NCI-H2107 (cell line): ENCODE measurements at regions not wholly inside any gene's neighbourhood (a gene's known extent, or its start where the extent isn't known, plus 50 kb on each side); places are given as distances from the start of the nearest gene placed in this dataset.

ENCODE experiments used
- DNase-seq: peaks from one replicate; lab custom pipeline; 2025; lab: John Stamatoyannopoulos, UW

DNA sequence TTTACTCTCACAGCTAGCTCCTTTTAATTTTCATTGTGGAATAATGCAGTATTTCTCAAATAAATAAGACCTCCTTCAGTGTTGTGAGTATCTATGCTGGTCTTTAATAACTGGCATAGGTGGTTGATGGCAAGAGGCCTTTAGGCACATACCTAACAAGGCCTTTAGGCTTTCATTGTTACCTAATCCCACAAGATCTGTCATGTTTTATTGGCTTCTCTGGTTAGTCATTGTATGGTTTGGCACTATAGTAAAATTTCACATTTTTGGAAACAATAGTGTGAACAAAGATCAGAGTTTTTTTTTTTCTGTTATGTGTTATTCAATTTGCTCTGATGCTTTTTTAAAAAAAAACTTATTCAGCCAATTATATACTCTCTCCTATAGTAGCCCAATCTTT lies 89.8 kb upstream of the NEUROD1 start:
- DNase-seq, result no peak

DNA sequence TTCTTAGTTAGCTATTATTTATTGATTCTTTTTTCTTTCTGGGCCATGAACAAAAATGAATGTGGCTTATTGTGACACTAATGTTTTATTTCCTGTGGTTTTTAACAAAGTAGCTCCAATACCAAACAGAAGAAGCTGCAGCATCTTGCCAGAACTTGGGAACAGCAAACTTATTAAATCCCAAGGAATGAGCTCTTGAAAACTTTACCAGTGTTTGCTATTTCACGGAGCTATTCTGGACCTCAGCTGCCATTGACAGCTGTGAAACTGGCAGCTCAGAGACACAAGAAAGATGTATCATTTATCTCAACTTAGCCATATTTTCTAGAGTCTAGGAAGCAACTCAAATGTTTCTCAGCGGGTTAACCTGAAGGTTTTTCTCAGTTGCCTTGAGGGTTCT lies 91.0 kb upstream of the NEUROD1 start:
- DNase-seq, result no peak

DNA sequence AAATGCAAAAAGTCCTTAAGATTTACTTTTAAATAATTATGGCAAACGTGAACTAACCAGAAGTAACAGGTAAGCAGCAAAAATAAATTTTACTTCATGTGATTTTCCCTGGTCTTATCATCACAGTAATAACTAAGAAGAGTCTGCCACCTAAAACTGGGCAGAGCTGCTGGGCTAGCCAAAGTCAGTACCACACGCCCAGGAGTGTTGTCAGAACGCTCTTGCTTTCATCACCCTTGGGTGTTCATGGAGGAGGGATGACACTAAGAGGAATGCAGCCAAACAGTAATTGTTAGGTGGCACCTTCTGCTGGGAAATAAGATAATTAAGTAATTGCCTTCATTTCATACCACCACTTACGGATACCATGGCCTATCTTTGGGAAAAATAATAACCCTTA lies 92.0 kb upstream of the NEUROD1 start:
- DNase-seq, result no peak

DNA sequence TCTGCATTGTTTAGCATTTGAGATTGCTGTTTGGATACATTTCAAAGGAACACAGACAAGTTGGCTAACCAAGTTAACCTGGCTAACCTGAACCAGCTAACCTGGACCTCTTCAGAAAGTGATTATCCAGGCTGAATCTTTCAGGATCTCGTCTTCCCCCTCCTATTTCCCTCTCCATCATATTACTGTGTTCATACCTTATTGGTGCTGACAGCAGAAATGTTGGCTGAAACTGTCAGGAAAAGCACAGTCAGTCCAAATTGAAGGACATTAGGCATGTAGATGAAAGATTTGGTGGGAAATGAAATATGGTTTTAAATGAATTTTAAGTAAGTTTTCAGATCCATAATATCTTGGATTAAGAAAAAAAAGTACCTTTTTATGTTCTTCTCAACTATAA lies 92.5 kb upstream of the NEUROD1 start:
- DNase-seq, result no peak

DNA sequence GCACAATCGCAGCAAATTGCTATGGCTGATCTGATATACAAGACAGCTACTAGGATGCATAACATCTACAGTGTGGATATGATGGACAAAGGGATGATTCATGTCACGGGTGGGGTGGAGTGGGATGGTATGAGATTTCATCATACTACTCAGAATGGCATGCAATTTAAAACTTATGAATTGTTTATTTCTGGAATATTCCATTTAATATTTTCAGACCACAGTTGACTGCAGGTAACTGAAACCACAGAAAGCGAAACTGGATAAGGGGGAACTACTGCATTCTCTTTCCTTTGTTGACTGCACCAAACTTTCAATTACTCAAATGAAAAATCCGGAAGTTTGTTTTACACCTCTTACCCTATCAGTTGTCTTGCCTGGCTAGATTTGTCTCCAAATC lies 94.4 kb upstream of the NEUROD1 start:
- no peak for DNase-seq

DNA sequence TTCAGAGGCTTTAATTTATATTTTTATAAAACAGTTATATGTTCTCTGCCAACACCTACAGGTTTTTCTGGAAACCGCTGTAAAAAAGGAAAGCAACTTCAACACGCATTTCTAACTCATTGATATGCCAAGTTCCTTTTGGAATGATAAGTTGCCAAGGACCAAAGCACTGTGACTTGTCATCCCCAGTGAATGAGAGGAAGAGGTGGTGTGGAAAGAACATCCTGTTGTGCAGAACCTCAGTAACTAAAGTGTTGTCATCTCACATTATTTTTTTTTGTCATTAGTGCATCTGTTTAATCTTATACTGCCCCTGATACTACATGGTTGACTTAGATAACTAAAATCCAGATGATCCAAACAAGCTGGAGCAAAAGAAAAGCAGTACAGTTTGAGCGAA lies 96.0 kb upstream of the NEUROD1 start:
- DNase-seq, result no peak

DNA sequence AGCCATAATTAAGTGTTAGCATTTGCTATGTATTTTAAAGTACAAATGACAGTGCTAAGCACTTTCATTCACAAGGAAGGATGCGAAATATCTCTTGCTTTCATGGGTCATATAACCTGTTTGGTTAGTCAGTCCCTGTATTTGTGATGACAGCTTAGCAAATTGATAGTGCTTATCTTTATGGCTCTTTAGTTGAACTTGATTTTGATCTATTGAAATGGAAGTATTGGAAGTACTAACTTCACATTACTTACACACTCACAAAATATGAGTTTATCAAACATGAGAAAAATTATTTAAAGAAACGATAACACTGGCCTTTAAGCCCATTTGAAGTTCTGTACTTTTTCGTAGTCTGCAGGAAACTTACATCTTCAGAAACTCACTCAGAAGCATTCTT lies 97.4 kb upstream of the NEUROD1 start:
- no peak for DNase-seq

DNA sequence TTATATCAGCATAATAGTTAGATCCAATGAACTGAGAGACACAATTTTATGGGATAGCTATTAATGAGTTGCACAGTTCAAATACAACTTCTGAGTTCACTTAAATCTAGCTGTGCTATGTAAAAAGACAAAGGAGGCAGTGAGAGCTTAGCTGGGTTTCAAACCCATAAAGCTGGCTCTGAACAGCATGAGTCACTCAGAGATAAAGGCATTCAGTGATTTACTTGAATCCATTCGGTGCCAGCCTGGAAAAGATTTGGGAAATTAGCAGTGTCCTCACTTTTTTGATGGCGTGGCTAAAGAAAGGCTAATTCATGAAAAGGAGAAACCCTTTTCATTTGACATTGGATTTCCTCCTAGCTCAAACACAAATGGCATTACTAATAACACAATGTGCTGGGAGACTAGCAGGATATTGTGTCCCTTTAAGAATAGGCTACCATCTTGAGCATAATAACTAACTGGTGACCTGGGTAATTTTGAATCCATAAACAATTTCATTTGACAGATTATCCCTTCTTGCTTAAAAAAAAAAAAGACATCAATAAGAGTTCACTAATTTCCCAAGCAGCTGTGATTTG lies 98.4 kb upstream of the NEUROD1 start:
- no peak for DNase-seq

DNA sequence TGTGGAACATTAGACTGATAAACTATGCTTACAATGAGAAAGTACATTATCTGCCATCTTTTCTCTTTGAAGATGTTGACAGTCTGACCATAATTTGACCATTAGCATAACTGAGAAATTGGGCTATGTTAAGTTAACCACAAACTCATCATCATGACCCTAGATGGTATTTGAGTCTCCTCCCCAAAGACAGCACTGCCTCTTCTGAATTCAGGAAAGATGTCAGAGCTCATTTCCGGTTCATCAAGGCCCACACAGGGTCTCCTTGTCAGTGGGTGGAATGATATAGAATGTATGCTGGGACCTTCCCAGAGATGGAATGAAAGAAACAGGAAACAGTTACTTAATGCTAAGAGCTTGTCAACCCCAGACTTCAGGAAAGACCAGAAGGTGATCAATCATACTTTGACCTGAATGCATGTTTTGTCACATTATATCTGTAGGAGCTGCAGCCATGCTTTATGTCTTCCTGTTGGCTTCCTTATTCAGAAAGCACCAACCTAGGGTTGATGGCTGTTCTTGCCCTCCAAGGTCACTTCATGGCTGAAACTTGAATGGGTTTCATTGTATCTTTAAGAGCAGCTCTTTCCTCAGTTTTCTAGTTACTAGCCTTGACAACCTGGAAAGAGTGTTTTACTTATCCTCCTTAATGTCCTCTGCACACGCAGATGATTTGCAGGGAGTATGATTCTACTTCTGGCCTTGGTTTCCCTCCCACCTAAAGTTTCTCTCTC lies 99.1 kb upstream of the NEUROD1 start:
- no peak for DNase-seq

DNA sequence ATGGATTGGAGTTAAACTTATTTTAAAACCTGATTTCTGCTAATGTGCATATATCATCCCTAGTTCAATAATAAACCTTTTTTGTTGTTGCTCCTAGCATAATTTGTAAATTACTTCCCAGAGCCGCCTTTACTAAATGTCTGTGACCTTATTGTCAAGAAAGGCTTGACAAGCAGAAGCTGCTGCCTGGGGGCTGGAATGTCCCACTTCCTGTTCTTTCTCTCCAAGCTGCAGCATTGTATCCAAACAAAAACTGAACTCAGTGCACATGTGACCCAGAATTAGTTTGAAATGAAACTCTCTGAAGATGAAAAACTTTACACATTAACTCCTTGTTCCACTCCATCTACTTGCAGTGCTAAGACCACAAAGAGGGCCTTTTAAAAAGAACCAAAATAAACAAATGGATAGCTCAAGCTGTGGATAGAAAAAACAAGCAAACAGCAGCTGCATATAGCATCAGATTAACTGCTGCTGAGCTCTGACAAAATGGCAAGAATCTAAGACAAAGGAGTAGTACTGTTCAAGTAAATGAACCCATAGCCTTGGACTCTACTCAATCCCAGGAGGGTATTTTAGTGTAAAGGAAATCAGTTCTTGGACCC lies 99.8 kb upstream of the NEUROD1 start:
- DNase-seq, result peak; percentile 3

DNA sequence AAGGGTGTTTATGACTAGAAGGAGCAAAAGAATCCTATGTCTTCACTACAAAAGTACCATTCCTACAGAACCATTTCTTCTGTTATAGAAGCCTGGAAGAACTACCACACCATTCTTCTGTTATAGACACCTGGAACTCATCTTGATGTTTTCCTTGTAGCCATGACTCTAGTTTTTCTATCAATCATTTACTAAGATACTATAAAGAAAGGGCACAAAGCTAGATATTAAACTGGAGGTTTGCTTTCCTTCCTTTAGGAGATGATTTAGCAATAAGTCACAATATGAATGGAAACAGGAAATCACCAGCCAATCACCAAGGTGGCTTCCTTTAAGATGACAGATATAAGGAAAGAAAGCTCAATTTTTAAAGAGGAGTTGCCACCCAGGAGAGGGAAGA lies 100.3 kb upstream of the NEUROD1 start:
- no peak for DNase-seq

DNA sequence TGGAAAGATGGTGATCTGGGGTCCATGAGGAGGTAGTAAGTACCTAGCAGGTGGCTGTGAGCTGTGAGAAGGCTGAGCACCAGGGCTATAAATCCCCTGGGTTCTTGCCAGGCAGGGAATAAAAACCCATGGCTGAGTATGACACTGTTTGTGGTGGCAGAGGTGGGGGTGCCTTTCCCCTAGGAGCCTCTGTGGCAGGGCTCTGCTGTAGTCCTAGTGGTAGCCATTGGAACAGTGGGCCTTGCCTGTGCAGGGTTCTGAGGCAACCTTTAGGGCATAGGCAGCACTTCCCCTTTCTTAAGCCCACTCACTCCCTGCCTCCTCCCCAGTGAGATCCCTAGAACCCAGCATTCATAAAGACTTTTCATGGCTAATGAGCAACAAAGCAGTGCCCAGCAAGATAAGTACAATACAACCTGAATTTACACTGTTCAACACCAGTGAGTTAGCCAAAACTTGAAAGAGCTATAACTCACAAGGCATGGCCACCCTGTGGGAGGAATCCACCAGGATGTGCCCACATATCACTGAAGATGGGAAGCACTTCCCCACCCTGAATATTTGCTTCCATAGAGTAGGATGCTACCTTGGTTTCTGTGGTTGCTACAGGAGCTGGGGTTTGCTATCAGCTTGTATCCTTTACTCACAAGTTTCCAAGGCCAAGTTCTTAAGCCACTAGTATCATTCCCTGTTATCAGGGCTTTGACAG lies 100.9 kb upstream of the NEUROD1 start:
- peak; percentile 45 for DNase-seq

DNA sequence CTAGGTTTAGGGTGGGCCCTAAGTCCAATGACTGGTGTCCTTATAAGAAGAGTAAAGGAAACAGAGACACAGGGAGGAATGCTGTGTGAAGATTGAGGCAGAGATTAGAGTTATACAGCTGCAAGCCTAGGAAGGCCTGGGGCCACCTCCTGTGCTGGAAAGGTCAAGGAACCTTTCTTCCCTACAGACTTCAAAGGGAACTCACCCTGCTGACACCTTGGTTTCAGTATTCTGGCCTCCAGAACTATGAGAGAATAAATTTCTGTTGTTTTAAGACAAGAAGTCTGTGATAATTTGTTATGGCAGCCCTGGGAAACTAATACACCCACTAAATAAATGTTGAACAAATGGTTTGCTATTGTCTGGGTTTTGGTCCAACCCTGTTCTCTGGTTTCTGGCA lies 102.3 kb upstream of the NEUROD1 start:
- no peak for DNase-seq

DNA sequence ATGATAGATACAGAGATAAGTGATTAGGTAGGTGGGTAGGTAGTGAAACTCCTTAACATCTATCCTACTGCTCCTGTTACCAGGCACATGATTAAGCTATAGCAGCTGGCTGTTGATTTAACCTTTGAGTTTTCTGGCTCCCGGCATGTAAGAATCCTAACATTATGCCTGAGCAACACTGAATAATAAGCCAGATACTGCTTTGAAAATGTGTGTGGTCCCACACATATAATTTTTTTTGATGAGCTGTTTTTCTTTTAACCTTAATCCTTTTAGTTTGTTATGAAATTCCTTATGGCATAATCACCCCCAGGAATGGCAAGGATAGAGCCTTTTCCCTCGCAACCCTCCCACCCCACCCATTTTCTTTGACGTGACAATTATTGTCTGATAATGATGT lies 104.2 kb upstream of the NEUROD1 start:
- no peak for DNase-seq

DNA sequence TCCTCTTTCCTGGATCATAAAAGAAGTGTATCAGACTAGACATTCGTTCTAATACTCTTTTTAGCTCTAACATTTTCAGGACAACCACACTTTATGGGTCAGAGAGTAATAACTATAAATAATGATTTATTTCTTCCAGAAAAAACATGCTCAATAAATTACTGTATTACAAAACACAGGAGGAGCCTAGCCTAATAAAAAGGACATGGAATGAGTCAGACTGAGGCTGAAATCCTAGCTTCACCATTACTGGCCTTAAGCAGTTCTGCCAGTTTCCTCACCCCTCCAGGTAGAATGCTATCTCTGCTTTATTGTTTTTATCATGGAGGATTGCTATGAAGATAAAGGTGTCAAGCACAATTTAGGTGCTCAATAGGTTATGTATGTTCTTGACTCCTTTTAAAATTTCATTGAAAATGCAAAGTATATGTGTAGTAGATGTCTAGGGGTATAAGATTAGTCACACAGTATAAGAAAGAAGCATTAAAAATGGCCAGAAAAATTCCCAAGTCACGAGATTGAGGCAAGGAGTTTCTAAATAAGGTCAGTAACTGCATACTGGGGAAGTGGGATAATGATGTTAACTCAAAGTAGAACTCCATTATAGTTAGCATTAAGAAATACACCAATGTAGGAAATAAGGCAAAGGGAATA lies 105.5 kb upstream of the NEUROD1 start:
- DNase-seq, result no peak

DNA sequence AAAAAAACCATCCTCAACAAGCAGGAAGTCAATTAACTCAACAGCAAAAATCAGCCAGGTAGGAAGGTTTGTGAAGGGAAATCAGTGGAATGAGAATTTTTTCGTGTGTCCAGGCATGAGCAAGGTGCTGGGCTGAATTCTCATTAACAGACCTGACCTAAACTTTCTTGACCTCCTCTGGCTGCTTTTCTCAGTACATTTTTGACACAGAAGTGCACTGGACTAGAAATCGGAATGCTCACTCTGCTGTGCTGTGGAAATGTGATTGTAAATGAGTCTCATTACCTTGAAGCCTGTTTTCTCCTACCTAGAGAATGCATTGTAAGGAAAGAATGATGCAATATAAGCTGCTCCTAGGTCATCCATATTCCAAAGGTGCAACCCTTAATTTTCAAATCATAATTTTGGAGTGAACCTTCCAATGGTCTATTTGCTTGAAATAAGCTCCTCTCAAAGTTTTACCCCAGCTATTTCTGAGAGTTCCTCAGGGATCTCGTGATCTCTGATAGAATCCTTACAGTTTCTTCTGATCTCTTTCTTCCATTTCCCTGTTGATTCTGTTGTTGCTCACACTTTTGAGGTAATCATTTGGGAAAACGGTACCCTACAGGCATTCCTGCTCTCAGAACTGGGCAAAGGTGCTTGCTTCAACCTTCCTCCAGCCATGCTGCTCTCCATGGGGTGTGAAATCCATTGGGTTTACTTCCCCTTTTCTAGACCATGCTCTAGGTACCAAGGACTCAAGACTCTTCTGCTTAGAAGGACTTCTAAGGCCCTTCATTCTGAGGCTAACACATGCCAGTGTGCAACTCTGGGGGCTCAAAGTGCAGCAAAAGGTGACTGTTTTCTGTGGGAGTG lies 104.9 kb upstream of the ITPRID2 start:
- no peak for DNase-seq

DNA sequence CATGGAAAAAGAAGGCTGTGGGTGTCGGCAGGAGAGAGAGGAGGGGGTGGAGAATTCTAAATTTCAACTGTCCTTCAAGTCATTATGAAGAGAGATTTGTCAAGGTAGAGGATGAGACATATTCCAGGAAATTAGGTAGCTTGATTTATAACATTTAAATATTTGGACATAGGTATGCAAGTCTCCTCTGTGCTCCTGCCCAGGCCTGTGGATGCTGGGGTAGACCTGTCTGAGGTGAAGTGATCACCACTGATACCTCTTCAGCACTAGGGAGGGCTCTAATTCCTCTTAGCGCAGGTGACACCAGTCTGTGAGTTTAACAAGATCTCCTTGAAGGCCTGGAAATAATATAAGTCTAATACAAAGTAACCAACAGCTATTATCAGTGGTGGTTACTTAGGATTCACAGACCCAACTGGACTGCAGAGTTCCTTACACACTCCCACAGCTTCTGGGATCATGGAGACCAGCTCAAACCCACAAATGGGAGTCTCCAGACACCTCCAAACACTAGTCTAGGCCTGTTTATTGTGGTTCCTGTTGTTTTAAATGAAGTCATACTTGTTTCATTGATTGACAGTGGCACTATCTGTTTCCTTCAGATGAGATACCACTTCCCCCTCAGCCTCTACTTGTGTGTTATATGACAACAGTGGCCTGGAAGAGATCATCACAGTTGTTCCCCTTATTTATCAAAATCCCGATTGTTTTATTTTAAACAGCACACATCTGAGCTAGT lies 104.1 kb upstream of the ITPRID2 start:
- no peak for DNase-seq

DNA sequence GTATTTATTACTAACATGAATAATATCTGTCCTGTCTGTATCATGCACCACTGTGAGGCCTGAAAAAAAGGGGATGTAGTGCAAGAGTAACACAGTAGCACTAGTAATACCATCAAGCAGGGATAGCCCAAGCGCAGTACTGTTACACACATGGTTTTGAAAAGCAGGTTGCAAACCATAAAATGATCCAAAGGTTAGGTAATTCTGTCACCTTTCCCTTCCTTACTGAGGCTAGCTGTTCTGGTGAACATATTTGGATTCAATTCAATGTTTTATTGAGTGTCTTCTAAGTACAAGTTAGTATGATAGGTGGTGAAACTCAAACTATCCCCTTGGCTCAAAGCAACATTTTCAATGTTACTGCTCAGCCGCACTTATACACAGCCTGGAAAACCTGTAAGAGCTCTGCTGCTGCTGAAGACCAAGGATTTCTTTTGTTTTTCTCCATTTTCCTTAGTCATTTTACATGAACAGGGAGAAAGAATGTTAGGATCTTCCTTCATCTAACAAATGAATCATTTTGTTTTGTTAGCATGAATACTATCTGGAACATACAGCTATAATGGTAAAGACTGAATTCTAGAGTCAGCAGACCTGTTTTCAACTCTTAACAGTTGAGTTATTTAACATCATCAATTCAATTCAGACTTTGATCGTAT lies 102.5 kb upstream of the ITPRID2 start:
- DNase-seq, result no peak

DNA sequence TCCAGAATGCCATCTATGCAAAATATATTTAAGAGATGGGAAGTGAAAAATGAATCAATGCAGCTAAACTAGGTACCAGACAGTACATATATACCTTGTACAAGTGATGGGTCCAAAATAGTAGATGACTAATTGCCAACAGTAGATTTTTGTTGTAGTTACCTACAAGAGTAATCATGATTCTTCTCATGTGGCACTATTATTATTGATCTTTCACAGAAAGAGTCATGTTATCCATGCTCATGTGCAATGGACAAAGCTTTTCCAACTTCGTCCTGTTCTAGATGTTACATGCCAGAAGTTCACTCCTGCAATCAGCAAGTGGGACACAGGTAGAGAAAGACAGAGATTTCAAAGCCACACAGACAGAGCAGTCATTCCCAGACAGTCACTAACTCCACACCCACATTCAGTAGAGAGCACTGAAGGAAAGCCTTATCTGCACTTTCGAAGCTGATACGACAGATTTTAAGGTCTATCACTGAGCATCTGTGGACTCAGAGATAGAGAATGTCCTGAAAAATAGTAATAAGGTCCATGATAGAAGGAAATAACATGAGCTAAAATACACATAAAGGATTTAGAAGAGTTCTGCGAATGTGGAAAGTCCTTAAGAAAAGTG lies 101.6 kb upstream of the ITPRID2 start:
- DNase-seq, result no peak
